ENCODE measurements at regions not wholly inside any gene's neighbourhood (a gene's known extent, or its start where the extent isn't known, plus 50 kb on each side); places are given as distances from the start of the nearest gene placed in this dataset.
"Not testable (repeated sequence)": the region's sequence is repeated elsewhere in the genome, so short reads cannot be mapped to it uniquely, and the experiment has no call there.

DNA sequence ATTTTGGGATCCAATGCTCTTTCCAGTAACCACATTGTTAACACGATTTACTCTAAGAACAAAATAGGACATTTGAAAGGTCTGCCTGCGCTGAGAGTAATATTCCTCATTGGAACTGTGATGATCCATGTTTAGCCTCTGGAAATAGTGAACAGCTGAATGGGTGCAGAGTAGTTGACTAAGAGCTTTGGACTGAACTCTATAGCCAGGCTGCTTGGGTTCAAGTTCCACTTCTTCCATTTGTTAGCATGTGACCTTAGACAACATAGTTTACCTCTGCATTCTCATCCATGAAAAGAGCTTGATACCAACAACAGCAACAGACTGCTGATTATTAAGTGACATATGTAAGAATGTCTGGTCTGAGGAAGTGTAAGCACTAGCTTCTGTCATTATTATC, 128.3 kb upstream of the MMADHC start:
- Mint-ChIP-seq H3K27ac (no peak overlapping the region), H3K27me3 (no peaks in the 10 kb centered on the region), H3K36me3 (no peaks in the 10 kb centered on the region), H3K4me1 (no peaks in the 10 kb centered on the region), H3K9me3 (peaks cover 0 to 2% of the 10 kb centered on the region in 2 donors), H3K4me3 (no peak overlapping the region)
- DNase-seq (no peak), ATAC-seq (replicated peaks) (no peak)

DNA sequence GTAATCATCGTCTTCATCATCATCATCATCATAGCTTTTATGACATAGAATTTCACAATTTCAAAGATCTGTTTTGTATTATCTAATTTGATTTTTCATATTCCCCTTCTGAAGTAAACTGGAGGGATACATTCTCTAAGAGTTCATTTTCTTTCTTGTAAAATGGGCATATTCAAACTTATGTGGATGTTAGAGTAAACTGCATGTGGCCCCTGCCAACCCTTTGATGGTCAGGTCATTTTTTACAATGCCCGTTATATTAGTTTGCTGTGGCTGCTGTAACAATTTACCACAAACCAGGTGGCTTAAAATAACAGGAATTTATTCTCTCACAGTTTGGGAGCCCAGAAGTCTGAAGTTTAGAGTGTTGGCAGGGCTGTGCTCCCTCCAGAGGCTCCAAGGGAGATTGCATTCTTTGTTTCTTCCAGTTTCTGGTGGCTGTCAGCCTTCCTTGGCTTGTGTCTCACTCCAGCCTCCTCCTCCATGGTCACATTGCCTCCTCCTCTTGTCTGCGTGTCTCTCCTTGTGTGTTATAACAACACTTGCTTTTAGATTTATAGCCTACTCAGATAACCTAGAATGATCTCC, 127.5 kb upstream of the MMADHC start:
- Mint-ChIP-seq H3K27me3 (no peaks in the 10 kb centered on the region), H3K4me3 (no peak overlapping the region), H3K36me3 (no peaks in the 10 kb centered on the region), H3K9me3 (peaks cover 0 to 2% of the 10 kb centered on the region in 2 donors), H3K27ac (no peak overlapping the region), H3K4me1 (no peaks in the 10 kb centered on the region)
- ATAC-seq (replicated peaks) (no peak), DNase-seq (no peak)

DNA sequence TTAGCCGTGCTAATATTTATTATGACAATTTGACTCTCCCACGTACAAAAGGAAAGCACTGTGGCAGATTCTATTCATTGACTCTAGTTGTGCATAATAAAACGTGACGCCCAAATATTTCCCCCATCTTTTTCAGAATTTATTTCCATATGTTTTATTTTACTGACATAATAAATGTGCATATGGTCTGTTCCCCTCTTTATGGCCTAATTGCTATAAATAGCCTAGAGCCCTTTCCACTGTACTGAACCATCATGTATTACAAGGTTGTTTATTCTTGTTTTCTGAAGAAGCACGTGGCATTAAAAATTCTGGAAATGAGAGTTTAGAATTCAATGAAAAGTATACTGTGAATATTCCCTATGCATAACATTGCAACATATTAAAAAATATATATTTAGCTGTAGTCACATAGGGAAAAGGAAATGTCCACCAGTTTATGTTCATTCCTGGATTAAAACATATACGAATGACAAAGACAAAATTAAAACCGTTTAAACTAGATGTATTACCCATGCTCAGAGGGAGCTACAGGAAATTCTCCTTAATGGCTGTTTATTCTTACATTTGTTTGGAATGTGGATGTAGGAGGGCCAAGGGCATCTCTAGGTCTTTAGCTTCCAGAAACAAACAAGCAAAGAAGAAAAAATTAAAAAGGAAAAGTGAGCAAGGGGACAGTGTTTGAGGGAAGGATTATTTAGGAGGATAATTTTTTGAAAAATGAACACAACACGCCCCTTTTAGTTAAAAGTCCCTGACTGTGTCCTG, 122.1 kb upstream of the MMADHC start:
- H3K27ac Mint-ChIP-seq, result no peak overlapping the region
- no peaks in the 10 kb centered on the region for H3K27me3 Mint-ChIP-seq
- H3K36me3 Mint-ChIP-seq, result no peaks in the 10 kb centered on the region
- ATAC-seq (replicated peaks), result no peak
- DNase-seq, result no peak
- no peaks in the 10 kb centered on the region for H3K4me1 Mint-ChIP-seq
- H3K4me3 Mint-ChIP-seq, result no peak overlapping the region
- H3K9me3 Mint-ChIP-seq, result peaks cover 0 to 4% of the 10 kb centered on the region in 2 donors

DNA sequence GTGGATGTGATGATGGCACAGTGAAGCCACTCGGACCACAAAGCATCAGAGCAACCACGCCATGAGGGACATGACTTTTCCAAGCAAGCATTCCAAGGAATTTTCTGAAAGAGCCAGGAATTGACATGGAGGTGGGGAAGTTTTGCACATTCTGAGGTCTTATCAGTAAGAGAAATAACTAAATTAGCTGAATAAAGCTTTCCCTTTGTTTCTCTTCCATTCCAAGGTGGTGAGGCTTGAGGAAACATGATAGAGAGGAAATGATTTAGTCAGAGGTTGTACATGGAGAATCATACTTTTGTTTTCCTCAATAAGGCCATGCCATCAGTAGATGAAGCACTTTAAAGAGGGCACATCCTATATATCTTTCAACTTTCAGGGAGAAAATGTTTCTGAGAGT, 115.7 kb upstream of the MMADHC start:
- no peaks in the 10 kb centered on the region for H3K36me3 Mint-ChIP-seq
- DNase-seq, result no peak
- H3K27ac Mint-ChIP-seq, result no peak overlapping the region
- no peak for ATAC-seq (replicated peaks)
- H3K9me3 Mint-ChIP-seq, result peaks cover 0 to 2% of the 10 kb centered on the region in 2 donors
- no peaks in the 10 kb centered on the region for H3K27me3 Mint-ChIP-seq
- H3K4me1 Mint-ChIP-seq, result no peaks in the 10 kb centered on the region
- no peak overlapping the region for H3K4me3 Mint-ChIP-seq

DNA sequence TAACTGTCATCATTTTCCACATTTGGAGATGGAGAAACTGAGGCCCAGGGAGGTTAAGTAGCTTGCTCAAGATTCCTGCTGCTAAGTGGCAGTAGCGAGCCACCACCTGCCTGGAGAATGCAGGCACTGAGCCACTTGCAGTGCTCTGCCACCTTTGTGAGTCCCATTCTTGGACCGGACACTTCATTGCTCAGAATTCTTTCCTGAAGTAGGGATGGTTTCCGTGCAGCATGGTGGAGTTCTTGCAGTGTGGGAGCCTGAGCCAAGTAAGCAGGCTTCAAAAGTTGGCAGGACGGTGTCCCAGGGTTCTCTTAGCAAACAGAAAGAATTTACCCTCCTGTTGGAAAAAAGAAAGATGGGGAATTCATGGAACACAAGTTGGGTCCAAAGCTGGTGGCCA, 115.0 kb upstream of the MMADHC start:
- no peak for DNase-seq
- H3K9me3 Mint-ChIP-seq, result peaks cover 0 to 2% of the 10 kb centered on the region in 2 donors
- no peaks in the 10 kb centered on the region for H3K27me3 Mint-ChIP-seq
- H3K4me3 Mint-ChIP-seq, result no peak overlapping the region
- H3K36me3 Mint-ChIP-seq, result no peaks in the 10 kb centered on the region
- H3K27ac Mint-ChIP-seq, result no peak overlapping the region
- ATAC-seq (replicated peaks), result no peak
- H3K4me1 Mint-ChIP-seq, result no peaks in the 10 kb centered on the region

DNA sequence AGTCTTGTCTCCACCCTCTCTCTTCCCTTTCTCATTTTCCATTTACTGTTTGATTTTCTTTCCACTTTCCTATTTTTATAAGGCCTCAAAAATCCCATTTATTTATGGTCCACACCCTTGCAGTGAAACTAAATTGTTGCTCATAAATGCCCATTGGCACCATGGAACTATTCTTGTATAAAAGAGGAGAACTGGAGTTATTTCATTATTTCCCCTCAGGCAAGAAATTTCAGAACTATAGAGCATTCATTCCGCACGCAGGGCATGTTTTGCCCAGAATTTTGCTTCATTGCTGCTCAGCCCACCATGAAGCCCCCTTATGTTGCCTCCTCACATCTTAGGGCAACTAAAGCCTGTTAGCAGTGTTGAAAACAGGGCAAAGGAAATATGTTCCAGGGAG, 113.7 kb upstream of the MMADHC start:
- Mint-ChIP-seq H3K9me3 (no peaks in the 10 kb centered on the region), H3K4me3 (no peak overlapping the region), H3K27ac (no peak overlapping the region), H3K27me3 (no peaks in the 10 kb centered on the region), H3K36me3 (no peaks in the 10 kb centered on the region), H3K4me1 (no peaks in the 10 kb centered on the region)
- ATAC-seq (replicated peaks) (no peak), DNase-seq (no peak)

DNA sequence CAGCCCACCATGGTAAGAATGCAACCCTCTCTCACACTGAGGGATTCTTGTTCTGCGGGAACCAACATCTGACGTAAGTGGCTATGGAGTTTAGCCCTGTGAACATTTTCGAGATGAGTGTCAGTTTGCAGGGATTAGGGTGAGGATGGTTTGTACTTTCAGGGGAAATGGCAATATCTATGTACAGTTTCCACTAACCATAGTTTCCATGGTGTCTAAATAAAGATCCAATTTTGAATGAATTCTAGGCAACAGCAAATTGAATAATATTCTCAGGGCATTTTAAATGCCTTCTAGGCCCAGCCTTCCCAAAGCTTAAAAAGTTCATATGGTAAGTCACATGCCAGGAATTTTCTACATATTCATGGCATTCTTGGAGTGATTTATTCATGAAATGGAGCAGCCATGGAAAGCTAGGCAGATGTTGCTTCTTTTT, 105.4 kb upstream of the MMADHC start:
- Mint-ChIP-seq H3K4me1 (no peaks in the 10 kb centered on the region), H3K36me3 (no peaks in the 10 kb centered on the region), H3K27ac (no peak overlapping the region), H3K4me3 (no peak overlapping the region), H3K9me3 (peaks cover 3 to 4% of the 10 kb centered on the region in 2 donors), H3K27me3 (no peaks in the 10 kb centered on the region)
- no peak for DNase-seq
- no peak for ATAC-seq (replicated peaks)

DNA sequence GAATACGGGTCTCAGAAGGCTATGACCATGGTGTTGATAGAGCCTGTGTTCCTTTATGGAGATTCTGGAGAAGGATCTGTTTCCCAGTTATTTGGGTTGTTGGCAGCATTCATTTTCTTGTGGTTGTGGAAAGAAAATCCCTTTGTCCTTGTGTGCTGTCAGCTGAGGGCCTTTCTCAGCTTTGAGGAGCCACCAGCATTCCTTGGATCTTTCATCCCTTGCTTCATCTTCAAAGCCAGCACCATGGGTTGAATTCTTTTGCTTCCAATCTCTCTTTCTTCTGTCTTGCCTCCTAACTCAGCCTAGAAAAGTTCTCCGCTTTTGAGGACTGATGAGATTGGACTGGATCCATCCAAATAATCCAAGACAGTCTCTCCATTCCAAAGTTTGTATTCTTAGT, 103.2 kb upstream of the MMADHC start:
- H3K36me3 Mint-ChIP-seq, result no peaks in the 10 kb centered on the region
- H3K4me3 Mint-ChIP-seq, result no peak overlapping the region
- DNase-seq (no peak), ATAC-seq (replicated peaks) (no peak)
- H3K4me1 Mint-ChIP-seq, result no peaks in the 10 kb centered on the region
- no peaks in the 10 kb centered on the region for H3K27me3 Mint-ChIP-seq
- H3K9me3 Mint-ChIP-seq, result peaks cover 3 to 4% of the 10 kb centered on the region in 2 donors
- no peak overlapping the region for H3K27ac Mint-ChIP-seq

DNA sequence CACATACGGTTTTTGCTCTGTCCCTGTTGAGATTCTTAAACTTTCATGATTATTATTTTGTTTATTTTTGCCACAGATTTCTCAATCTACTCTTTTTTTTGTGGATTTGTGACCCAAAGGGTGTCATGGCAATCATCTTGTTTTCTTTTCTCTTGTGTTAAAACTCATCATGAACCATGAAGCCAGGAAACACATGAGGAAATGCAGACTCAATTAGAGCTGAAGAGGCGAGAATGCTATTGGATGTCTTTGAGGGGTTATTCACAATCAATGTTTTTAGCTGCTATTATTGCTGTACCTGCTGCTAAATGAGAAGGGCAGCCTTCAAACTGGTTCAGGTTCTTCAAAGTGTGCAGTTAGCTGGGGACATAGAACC, 99.5 kb upstream of the MMADHC start:
- H3K27me3 Mint-ChIP-seq, result no peaks in the 10 kb centered on the region
- DNase-seq (no peak), ATAC-seq (replicated peaks) (no peak)
- peaks cover 4 to 6% of the 10 kb centered on the region in 2 donors for H3K9me3 Mint-ChIP-seq
- no peak overlapping the region for H3K4me3 Mint-ChIP-seq
- no peak overlapping the region for H3K27ac Mint-ChIP-seq
- peaks cover 0 to 4% of the 10 kb centered on the region in 2 donors for H3K36me3 Mint-ChIP-seq
- no peaks in the 10 kb centered on the region for H3K4me1 Mint-ChIP-seq

DNA sequence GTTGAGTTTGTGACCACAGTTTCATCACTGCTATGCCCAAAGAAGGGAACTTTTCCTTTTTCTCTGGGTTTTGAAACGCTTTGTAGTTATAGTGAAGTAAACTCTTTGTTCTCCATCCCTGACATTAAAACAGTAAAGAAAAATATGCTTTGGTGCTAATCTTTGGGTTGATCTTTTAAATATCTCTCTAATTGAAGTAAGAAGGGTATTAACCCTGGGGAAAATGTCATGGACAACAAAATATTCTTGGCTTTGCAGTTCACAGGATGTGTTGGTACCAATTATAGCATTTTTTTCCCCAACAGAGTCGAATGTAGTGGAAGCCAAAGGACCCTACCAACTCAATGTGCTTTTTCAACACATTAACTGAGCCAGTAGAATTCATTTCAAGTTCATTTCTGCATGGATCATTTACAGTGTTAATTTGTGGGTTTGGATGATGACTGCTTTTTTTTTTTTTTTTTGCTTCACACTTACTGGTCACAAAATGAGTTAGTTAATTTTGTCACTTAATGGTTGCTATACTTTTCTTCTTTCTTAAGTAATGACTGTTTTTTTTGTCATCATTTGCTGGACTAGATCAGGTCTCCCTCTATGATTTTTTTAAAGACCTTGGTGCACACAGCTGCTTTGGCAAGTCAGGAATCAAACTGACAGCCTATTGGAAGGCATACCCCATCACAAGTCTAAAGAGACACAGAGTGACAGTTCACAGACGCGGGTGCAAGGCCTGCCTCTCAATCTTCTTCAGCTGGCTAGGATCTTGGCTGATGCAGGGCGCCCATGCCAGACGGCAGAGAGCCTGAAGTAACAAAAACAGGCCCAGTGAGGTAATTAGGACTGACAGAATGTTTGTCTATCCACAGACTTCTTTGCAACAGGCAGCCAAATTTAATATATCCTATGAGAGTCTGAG, 98.8 kb upstream of the MMADHC start:
- no peak overlapping the region for H3K27ac Mint-ChIP-seq
- peaks cover 4 to 6% of the 10 kb centered on the region in 2 donors for H3K9me3 Mint-ChIP-seq
- no peak overlapping the region for H3K4me3 Mint-ChIP-seq
- ATAC-seq (replicated peaks) (no peak), DNase-seq (no peak)
- peaks cover 0 to 4% of the 10 kb centered on the region in 2 donors for H3K36me3 Mint-ChIP-seq
- H3K4me1 Mint-ChIP-seq, result no peaks in the 10 kb centered on the region
- no peaks in the 10 kb centered on the region for H3K27me3 Mint-ChIP-seq

DNA sequence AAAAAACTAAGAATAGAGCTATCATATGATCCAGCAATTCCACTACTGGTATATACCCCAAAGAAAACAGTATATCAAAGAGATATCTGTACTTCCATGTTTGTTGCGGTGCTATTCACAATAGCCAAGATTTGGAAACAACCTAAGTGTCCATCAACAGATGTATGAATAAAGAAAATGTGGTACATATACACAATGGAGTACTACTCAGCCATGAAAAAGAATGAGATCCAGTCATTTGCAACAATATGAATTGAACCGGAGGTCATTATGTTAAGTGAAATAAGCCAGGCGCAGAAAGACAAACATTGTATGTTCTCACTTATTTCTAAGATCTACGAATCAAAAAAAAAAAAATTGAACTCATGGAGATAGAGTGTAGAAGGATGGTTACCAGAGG, 97.8 kb upstream of the MMADHC start:
- H3K4me3 Mint-ChIP-seq; DNase-seq; H3K9me3 Mint-ChIP-seq; H3K27ac Mint-ChIP-seq; ATAC-seq (replicated peaks); H3K36me3 Mint-ChIP-seq; H3K27me3 Mint-ChIP-seq; H3K4me1 Mint-ChIP-seq: not testable (repeated sequence)

DNA sequence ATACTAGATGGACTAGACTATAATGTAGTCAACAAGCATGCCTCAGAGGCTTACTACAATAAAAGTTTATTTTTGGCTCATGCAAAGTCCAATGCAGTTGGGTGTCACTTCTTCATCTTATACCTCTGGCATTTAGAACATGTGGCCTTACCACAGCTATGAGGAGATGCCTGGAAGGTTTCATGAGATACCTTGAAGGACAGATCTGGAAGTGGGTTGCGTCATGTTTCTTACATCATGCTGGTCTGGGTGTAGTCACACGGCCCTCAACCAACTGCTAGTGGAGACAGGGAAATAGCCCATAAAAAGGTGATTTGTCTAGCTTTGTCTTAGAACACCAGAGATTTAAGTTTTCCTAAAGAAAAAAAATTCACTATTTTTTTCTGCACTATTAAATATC, 91.7 kb upstream of the MMADHC start:
- no peak overlapping the region for H3K27ac Mint-ChIP-seq
- H3K9me3 Mint-ChIP-seq, result peaks cover 0 to 6% of the 10 kb centered on the region in 2 donors
- H3K27me3 Mint-ChIP-seq, result no peaks in the 10 kb centered on the region
- no peaks in the 10 kb centered on the region for H3K36me3 Mint-ChIP-seq
- ATAC-seq (replicated peaks), result no peak
- no peak overlapping the region for H3K4me3 Mint-ChIP-seq
- DNase-seq, result no peak
- H3K4me1 Mint-ChIP-seq, result no peaks in the 10 kb centered on the region

DNA sequence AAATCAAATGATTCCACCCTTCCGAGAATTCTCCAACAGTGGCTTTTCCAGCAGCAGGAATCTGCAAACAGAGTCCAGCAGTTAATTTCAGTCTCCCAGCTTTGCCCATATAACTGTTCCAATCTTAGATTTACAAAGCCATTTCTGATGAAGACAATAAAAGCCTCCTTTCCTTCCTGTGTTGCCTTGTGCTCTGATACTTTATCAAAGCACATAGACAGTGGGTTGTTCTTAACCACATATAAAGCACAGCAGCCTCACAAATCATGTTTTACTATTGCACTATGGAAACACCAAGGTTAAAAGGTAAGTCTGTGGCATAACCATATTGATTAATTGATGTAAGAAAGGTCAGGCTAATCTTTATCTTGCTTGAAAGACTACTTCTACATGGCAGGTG, 89.8 kb upstream of the MMADHC start:
- Mint-ChIP-seq H3K27ac (no peak overlapping the region), H3K4me3 (no peak overlapping the region), H3K27me3 (no peaks in the 10 kb centered on the region), H3K4me1 (no peaks in the 10 kb centered on the region), H3K36me3 (no peaks in the 10 kb centered on the region), H3K9me3 (peaks cover 2 to 6% of the 10 kb centered on the region in 2 donors)
- ATAC-seq (replicated peaks) (no peak), DNase-seq (no peak)

DNA sequence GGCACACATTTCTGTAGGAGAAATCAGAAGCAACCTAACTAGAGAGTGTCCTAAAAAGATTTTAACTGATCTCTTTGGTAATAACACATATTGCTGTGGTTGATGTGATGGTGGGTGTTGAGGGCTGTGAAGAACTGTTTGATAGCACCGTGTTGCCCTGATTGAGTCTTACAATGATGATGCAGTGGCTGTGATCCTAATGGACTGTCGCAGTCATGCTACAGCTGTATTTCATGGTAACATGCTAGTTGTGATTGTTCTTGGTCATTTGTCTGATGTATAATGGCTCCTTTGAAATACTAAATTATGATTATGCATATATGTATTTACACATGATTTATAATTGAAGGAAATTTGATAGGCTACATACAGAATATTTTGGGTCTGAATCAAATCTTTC, 82.5 kb upstream of the MMADHC start:
- H3K27ac Mint-ChIP-seq, result no peak overlapping the region
- no peaks in the 10 kb centered on the region for H3K36me3 Mint-ChIP-seq
- H3K9me3 Mint-ChIP-seq, result peaks cover 4% of the 10 kb centered on the region in 2 donors
- no peak for DNase-seq
- no peak for ATAC-seq (replicated peaks)
- H3K4me3 Mint-ChIP-seq, result no peak overlapping the region
- no peaks in the 10 kb centered on the region for H3K27me3 Mint-ChIP-seq
- no peaks in the 10 kb centered on the region for H3K4me1 Mint-ChIP-seq

Data from stimulated activated naive B cell treated with anti-CD40 and anti-IgM and Interleukin-4, amounts not matched to agents 10 μg/mL and 1 μg/mL and 100 μg/mL, for 72 hours (primary cell).